ENCODE measurements at regions not wholly inside any gene's neighbourhood (a gene's known extent, or its start where the extent isn't known, plus 50 kb on each side); places are given as distances from the start of the nearest gene placed in this dataset.
"Not testable (repeated sequence)": the region's sequence is repeated elsewhere in the genome, so short reads cannot be mapped to it uniquely, and the experiment has no call there.

- DNase-seq: no peak
These were observed 434.7 kb upstream of the NDST4 start for GRCh38 chr4:115548123-115548522.

GRCh38 chr4:115537387-115537786, 424.0 kb upstream of the NDST4 start:
- peak; percentile 19 for DNase-seq

- no peak for DNase-seq
These were observed 415.7 kb upstream of the NDST4 start for GRCh38 chr4:115529126-115529525.

GRCh38 chr4:115519476-115519875, 406.1 kb upstream of the NDST4 start:
- not testable (repeated sequence) for DNase-seq

GRCh38 chr4:115515772-115516171, 402.4 kb upstream of the NDST4 start:
- no peak for DNase-seq

- no peak for DNase-seq
These were observed 401.9 kb upstream of the NDST4 start for GRCh38 chr4:115515366-115515765.

- DNase-seq: no peak
These were observed 401.3 kb upstream of the NDST4 start for GRCh38 chr4:115514675-115515074.

GRCh38 chr4:115505326-115505725, 391.9 kb upstream of the NDST4 start:
- DNase-seq: no peak

GRCh38 chr4:115501656-115502055, 388.2 kb upstream of the NDST4 start:
- DNase-seq: no peak

- DNase-seq: not testable (repeated sequence)
These were observed 380.4 kb upstream of the NDST4 start for GRCh38 chr4:115493770-115494169.

- DNase-seq: no peak
These were observed 378.3 kb upstream of the NDST4 start for GRCh38 chr4:115491686-115492085.

- no peak for DNase-seq
These were observed 375.9 kb upstream of the NDST4 start for GRCh38 chr4:115489279-115489678.

- DNase-seq: no peak
These were observed 372.0 kb upstream of the NDST4 start for GRCh38 chr4:115485402-115485801.

GRCh38 chr4:115484479-115484878, 371.1 kb upstream of the NDST4 start:
- DNase-seq: no peak

GRCh38 chr4:115470763-115471162, 357.3 kb upstream of the NDST4 start:
- no peak for DNase-seq

- DNase-seq: not testable (repeated sequence)
These were observed 345.9 kb upstream of the NDST4 start for GRCh38 chr4:115459301-115459700.

- no peak for DNase-seq
These were observed 342.8 kb upstream of the NDST4 start for GRCh38 chr4:115456231-115456630.

- DNase-seq: no peak
These were observed 340.8 kb upstream of the NDST4 start for GRCh38 chr4:115454228-115454627.

GRCh38 chr4:115453416-115453815, 340.0 kb upstream of the NDST4 start:
- DNase-seq: no peak

- not testable (repeated sequence) for DNase-seq
These were observed 338.8 kb upstream of the NDST4 start for GRCh38 chr4:115452229-115452628.

GRCh38 chr4:115437739-115438138, 324.3 kb upstream of the NDST4 start:
- no peak for DNase-seq

- no peak for DNase-seq
These were observed 320.1 kb upstream of the NDST4 start for GRCh38 chr4:115433491-115433890.

- DNase-seq: no peak
These were observed 316.6 kb upstream of the NDST4 start for GRCh38 chr4:115430024-115430423.

GRCh38 chr4:115428455-115428854, 315.0 kb upstream of the NDST4 start:
- no peak for DNase-seq

GRCh38 chr4:115424852-115425251, 311.4 kb upstream of the NDST4 start:
- no peak for DNase-seq
